Left lung (tissue), 4 donors: ENCODE measurements at regions not wholly inside any gene's neighbourhood (a gene's known extent, or its start where the extent isn't known, plus 50 kb on each side); places are given as distances from the start of the nearest gene placed in this dataset.

Experiments used
- ATAC-seq: fragments of 200-7000 bp; cut with Tn5 transposase; one replicate; pipeline ENCODE4 v1.9.1; 2020; ENCODE audit warnings: moderate library complexity
- DNase-seq, 4 donors: peaks; one replicate each; pipeline ENCODE4 v3.0.0-alpha.2; 2013 to 2020
- H3K27ac ChIP-seq, 2 donors: fragments of 200-600 bp; sonication (generic) in 1 of 2; one replicate each; pipeline versions ENCODE4 v1.5.0 to v1.8.0; 2020 to 2021
- H3K27me3 ChIP-seq, 2 donors: fragments of 200-600 bp; sonication (generic) in 1 of 2; one replicate each; pipeline versions ENCODE4 v1.5.0 to v1.8.0; 2020 to 2021
- H3K36me3 ChIP-seq, 2 donors: fragments of 200-600 bp; sonication (generic) in 1 of 2; one replicate each; pipeline versions ENCODE4 v1.5.0 to v1.8.0; 2020 to 2021
- H3K4me1 ChIP-seq, 2 donors: fragments of 200-600 bp; one replicate each; pipeline ENCODE4 v1.8.0; 2021
- H3K4me3 ChIP-seq, 2 donors: fragments of 200-600 bp; sonication (generic) in 1 of 2; one replicate each; pipeline versions ENCODE4 v1.5.0 to v1.8.0; 2020 to 2021; ENCODE audit warnings: mild to moderate bottlenecking in 1 of 2
- H3K9me3 ChIP-seq, 2 donors: fragments of 200-600 bp; sonication (generic) in 1 of 2; one replicate each; pipeline versions ENCODE4 v1.5.0 to v1.8.0; 2020 to 2021
- intact Hi-C, 2 donors: fragments of 100-400 bp; cut with DNase I; formaldehyde crosslinking; loops; one replicate each; pipeline versions ENCODE4 v1.11.2 to v1.14.2; 2022
- TF ChIP-seq, protein P1 (sequence below), 2 donors: fragments of 200-600 bp; sonication (generic) in 1 of 2; IDR thresholded peaks; one replicate each; pipeline versions ENCODE4 v1.5.0 to v1.8.0; 2021; ENCODE audit warnings: antibody characterized with exemption in 2 of 2
- donor health status: DM: no; HTN: yes; CAD: no.
- donor health status: DM: no; HTN: no; CAD: no.

DNA sequence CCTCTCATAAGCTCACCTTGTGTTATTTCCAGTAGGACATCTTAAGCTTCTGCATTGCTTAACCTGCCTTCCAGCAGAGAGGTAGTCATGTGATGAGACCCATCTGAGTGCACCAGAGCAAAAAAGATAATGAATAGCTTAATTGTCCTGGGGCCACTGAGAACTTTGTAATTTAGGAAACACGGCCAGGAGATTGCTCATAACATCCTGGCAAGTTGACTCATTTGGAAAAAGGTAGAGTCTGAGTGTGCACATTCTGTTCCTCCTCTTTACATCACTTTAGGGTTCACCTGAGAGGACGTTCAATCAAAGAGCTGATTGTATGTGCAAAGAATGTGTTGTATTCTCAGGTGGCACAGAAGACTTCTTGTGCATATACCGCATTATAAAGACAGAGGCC lies 830.2 kb upstream of the SOX11 start:
- no peak for ATAC-seq
- intact Hi-C loops: no loop called here
- Histone ChIP-seq H3K27me3 (no peaks in the 10 kb centered on the region), H3K27ac (no peak overlapping the region), H3K9me3 (no peaks in the 10 kb centered on the region), H3K4me1 (no peaks in the 10 kb centered on the region), H3K4me3 (no peak overlapping the region), H3K36me3 (no peaks in the 10 kb centered on the region)
- DNase-seq: no peak
- TF ChIP-seq, protein P1, sequence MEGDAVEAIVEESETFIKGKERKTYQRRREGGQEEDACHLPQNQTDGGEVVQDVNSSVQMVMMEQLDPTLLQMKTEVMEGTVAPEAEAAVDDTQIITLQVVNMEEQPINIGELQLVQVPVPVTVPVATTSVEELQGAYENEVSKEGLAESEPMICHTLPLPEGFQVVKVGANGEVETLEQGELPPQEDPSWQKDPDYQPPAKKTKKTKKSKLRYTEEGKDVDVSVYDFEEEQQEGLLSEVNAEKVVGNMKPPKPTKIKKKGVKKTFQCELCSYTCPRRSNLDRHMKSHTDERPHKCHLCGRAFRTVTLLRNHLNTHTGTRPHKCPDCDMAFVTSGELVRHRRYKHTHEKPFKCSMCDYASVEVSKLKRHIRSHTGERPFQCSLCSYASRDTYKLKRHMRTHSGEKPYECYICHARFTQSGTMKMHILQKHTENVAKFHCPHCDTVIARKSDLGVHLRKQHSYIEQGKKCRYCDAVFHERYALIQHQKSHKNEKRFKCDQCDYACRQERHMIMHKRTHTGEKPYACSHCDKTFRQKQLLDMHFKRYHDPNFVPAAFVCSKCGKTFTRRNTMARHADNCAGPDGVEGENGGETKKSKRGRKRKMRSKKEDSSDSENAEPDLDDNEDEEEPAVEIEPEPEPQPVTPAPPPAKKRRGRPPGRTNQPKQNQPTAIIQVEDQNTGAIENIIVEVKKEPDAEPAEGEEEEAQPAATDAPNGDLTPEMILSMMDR (IDR thresholded peaks at IDR 0.05): no peak

DNA sequence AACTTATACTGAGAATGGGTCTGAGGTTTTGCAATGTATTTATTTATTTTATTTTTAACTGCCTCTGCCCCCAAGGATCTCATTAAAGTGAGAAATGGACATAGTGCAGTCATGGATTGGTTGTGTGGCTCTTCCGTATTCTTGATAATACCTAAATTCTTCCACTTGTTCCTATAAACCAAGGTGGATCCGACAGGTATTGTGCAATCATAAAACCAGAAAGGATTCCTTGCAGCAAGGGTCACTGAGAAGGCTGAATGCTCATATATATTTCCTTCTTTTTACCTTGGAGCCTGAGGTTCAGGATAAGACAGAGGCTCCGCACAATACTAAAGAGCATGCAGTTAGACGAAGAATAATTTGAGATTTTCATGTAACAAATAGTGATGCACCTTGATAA lies 826.0 kb upstream of the SOX11 start:
- TF ChIP-seq, protein P1 (IDR thresholded peaks at IDR 0.05): no peak
- no peak for DNase-seq

DNA sequence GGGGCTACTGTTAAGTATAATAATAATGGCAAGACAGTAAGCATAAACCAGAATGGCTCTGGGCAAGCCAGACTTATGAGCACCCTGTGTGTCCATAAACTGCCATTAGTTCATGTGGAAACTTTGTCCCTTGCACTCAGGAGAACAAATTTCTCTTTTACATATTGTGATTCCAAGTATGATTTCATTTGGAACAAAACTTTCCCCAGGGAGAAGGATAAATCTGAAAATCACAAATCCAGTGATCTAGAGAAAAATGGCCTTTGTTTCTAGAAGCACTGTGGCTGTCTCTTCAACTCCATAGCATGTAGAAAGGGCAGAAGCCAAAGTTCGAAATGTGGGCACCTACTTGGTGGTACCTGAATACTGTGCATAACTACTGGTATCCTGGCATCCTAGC lies 823.7 kb upstream of the SOX11 start:
- Histone ChIP-seq H3K9me3 (no peaks in the 10 kb centered on the region), H3K27ac (no peak overlapping the region), H3K4me3 (no peak overlapping the region), H3K27me3 (no peaks in the 10 kb centered on the region), H3K4me1 (no peaks in the 10 kb centered on the region), H3K36me3 (no peaks in the 10 kb centered on the region)
- no peak for ATAC-seq
- no peak for DNase-seq
- intact Hi-C loops: no loop called here
- TF ChIP-seq, protein P1 (IDR thresholded peaks at IDR 0.05): no peak

More for the DNA sequence above, 826.0 kb upstream of the SOX11 start:
- Histone ChIP-seq H3K27ac (no peak overlapping the region), H3K4me3 (no peak overlapping the region), H3K4me1 (no peaks in the 10 kb centered on the region), H3K36me3 (no peaks in the 10 kb centered on the region), H3K27me3 (no peaks in the 10 kb centered on the region), H3K9me3 (no peaks in the 10 kb centered on the region)
- no peak for ATAC-seq
- intact Hi-C loops: no loop called here

DNA sequence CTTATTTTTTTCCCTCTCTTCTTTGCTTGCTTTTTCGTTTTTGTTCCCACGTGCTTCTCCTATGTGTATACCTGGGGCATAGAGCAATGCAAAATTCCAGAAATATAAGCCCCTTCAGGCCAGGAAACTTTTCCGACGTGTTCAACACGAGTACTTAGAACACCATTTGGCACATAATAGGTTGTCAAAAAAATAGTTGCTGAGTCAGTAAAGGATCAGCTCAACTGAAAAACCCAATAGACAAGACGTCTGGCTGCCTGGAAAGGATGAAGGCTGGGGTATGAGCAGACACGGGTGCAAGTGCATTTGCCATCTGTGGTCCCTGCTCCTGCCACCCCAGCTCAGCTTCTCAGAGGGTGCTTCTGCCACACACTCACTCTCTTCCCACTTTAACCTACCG lies 823.0 kb upstream of the SOX11 start:
- Histone ChIP-seq H3K27ac (no peak overlapping the region), H3K36me3 (no peaks in the 10 kb centered on the region), H3K4me3 (no peak overlapping the region), H3K27me3 (no peaks in the 10 kb centered on the region), H3K9me3 (no peaks in the 10 kb centered on the region), H3K4me1 (no peaks in the 10 kb centered on the region)
- intact Hi-C loops: no loop called here
- ATAC-seq (no peak), DNase-seq (no peak)
- TF ChIP-seq, protein P1 (IDR thresholded peaks at IDR 0.05): no peak

DNA sequence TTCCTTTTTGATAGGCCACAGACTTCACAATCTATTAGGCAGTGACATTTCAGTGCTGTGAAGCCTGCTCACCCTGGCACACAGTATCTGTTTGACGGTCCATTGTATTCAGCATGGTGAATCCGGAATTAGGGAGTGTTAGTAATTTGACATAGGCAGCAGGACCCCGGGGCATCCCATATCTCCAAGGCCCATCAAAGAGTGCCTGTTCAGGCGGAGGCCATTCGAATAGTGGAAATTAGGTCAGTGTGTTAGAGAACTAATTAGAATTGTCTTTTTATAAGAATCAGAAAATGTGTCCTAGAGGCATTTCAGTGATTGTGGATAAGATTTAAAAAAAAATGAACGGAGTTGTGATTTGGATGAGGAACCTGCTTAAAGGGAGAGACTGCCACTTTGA lies 818.8 kb upstream of the SOX11 start:
- Histone ChIP-seq H3K27ac (no peak overlapping the region), H3K4me3 (no peak overlapping the region), H3K9me3 (no peaks in the 10 kb centered on the region), H3K27me3 (no peaks in the 10 kb centered on the region), H3K36me3 (no peaks in the 10 kb centered on the region), H3K4me1 (no peaks in the 10 kb centered on the region)
- TF ChIP-seq, protein P1 (IDR thresholded peaks at IDR 0.05): no peak
- intact Hi-C loops: no loop called here
- ATAC-seq (no peak), DNase-seq (no peak)
